NT2/D1 (cell line): ENCODE measurements at regions not wholly inside any gene's neighbourhood (a gene's known extent, or its start where the extent isn't known, plus 50 kb on each side); places are given as distances from the start of the nearest gene placed in this dataset.

Source experiments
- SUZ12 ChIP-seq: IDR thresholded peaks from 2 replicates; pipeline ENCODE4 v1.6.1; 2011; ENCODE audit not compliant: insufficient read length, insufficient read depth; ENCODE audit errors: extremely low read depth
- YY1 ChIP-seq: IDR thresholded peaks from 2 replicates; pipeline ENCODE4 v1.6.1; 2011; ENCODE audit not compliant: insufficient read length, insufficient read depth
- ZNF274 ChIP-seq: IDR thresholded peaks from 2 replicates; pipeline ENCODE4 v1.6.1; 2011; ENCODE audit warnings: mild to moderate bottlenecking, low read depth, low read length

DNA sequence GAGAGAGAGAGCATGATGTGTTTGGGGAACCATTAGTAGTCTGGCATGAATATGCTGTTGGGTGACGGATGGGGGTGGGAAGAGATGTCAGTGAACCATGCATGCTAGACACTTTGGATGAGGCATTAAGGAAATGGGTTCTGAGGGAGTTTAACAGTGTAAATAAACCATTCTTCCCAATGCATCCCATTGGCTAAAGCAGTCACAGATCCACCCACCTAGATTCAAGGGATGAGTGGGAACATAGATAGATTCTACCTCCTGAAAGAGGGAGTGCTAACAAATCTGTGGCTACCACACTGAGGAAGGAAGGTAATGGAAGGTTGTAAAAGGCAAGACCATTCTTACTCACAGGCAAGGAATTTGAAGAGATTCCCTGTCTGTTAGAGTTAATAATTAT lies 129.8 kb upstream of the CACNA1E start:
- TF ChIP-seq SUZ12 (no peak), YY1 (no peak), ZNF274 (no peak)
